C4-2B (cell line): ENCODE measurements at regions not wholly inside any gene's neighbourhood (a gene's known extent, or its start where the extent isn't known, plus 50 kb on each side); places are given as distances from the start of the nearest gene placed in this dataset.
"Not testable (repeated sequence)": the region's sequence is repeated elsewhere in the genome, so short reads cannot be mapped to it uniquely, and the experiment has no call there.

Experiments
- H3K27ac ChIP-seq: fragments of 450-650 bp; 2 replicates; pipeline ENCODE4 v1.5.1; 2017
- ZFX ChIP-seq: fragments of 450-650 bp; IDR thresholded peaks from 2 replicates; pipeline ENCODE4 v1.6.1; 2017
- TF ChIP-seq, protein P1 (sequence below): fragments of 450-650 bp; conservative IDR thresholded peaks from 2 replicates; pipeline ENCODE4 v1.5.1; 2017; ENCODE audit warnings: mild to moderate bottlenecking

DNA sequence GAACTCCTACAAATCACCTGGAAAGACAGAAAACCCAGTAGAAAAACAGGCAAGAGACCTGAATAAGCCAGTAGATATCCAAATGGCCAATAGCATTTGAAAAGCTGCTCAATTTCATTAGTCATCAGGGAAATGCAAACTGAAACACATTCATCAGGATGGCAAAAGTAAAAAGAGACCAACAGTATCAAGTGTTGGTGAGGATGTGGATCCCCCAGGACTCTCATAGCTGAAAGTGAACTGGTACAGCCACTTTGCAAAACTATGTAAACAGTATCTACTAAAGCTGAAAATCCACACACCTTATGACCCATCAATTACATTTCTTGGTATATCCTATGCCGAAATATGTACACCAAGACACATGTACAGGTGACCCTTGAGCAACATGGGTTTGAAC lies 180.4 kb upstream of the IRF2BP2 start:
- not testable (repeated sequence) for H3K27ac ChIP-seq

DNA sequence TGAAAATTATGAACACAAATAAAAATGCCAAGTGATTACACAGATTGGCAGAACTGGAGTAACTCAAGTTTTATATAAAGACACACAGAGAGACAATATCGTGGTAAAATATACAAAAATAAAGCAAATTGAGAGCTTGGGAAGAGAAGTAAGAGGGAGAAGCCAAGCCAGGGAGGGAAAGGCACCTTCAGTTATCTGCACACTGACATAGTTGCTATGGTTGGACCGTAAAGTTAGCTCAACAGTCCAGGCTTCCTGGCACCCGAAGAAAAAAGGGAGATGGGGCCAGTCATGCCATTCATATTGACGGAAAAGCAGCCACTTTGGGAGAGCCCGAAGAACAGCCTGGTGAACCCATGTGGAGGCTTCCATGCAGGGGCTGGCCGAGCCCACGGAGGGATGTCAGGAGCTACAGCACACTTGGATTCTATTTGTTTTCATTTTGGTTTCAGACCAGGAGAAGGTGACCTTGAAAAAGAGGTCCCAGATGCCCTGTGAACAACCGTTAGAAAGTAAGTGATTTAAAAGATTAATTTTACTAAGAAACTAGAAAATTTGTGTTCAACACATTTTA lies 177.1 kb upstream of the IRF2BP2 start:
- not testable (repeated sequence) for H3K27ac ChIP-seq

DNA sequence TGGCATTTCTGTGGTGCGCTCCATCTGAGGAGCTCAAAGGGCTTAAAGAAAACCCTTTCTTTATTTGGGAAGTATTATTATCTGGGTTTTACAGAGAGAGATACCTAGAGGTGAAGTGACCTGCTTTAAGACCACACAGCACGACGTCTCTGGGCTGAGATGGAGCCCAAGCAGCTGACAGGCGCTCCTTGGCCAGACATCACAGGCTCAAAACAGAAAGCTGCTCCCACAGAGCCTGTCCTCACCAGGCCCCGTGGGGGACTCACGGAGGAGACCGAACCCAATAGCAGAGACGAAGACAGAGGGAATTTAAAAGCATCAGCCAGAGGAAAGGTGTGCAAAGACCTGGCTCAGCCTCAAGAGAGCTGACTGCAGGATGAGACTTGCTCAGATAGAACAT lies 175.9 kb upstream of the IRF2BP2 start:
- H3K27ac ChIP-seq: not testable (repeated sequence)

DNA sequence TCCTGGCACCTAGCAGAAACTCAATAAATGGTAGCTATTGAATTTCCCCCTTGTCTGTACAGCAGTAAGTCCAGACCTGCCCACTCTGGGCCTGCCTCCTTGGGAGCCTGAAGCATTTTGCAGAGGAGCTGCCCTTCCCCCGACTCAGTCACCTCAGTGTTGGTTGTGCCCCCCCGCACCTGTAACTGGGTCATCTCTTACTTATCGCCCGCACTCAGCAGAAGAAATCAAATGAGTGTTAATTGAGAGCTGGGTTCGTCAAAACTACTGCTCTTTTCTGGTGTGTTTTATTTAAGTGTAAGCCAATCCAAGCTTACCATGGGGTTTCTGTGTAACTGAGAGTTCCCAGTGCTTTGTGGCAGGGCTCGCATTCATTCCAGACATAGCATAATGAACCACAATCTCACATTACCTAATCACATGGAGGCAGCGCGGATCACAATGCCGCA lies 175.5 kb upstream of the IRF2BP2 start:
- H3K27ac ChIP-seq: not testable (repeated sequence)

DNA sequence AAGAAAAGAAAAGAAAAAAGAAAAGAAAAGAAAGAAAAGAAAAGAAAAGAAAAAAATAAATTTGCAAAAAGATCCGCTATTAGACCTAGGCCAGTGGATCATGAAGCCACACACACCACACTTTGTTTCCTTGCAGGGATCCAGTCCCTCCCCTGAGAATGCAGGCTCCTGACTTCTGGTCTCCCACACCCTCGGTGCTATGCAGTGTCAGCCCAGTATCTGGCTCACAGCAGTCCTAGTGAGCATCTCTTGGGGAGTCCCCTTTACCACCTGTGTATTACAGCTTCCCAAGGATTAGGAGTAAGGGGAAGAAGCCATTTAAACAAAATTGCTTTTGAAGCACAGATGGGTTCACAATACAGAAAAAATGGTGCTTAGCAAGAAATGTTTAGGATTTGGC lies 174.1 kb upstream of the IRF2BP2 start:
- H3K27ac ChIP-seq: not testable (repeated sequence)

DNA sequence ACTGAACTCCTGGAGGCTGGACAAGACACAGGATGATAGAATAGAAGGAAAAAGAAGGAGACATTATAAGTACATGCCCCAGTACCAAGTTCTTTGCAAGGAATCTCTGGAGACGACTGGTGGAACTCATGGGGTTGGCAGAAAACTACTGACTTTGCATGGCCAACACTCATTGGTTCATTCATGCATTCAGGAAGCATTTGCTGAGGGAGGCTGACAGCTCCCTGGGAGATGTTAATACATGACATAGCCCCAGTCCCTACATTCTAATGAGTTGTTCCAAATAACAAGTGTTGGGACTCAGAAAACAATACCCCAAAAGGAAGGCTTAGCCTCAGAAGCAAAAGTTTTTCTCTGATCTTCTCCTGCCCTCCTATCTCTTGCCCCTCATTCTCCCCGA lies 172.8 kb upstream of the IRF2BP2 start:
- no peak for TF ChIP-seq ZFX
- TF ChIP-seq, protein P1, sequence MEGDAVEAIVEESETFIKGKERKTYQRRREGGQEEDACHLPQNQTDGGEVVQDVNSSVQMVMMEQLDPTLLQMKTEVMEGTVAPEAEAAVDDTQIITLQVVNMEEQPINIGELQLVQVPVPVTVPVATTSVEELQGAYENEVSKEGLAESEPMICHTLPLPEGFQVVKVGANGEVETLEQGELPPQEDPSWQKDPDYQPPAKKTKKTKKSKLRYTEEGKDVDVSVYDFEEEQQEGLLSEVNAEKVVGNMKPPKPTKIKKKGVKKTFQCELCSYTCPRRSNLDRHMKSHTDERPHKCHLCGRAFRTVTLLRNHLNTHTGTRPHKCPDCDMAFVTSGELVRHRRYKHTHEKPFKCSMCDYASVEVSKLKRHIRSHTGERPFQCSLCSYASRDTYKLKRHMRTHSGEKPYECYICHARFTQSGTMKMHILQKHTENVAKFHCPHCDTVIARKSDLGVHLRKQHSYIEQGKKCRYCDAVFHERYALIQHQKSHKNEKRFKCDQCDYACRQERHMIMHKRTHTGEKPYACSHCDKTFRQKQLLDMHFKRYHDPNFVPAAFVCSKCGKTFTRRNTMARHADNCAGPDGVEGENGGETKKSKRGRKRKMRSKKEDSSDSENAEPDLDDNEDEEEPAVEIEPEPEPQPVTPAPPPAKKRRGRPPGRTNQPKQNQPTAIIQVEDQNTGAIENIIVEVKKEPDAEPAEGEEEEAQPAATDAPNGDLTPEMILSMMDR: no peak
- H3K27ac ChIP-seq: no peak overlapping the region

DNA sequence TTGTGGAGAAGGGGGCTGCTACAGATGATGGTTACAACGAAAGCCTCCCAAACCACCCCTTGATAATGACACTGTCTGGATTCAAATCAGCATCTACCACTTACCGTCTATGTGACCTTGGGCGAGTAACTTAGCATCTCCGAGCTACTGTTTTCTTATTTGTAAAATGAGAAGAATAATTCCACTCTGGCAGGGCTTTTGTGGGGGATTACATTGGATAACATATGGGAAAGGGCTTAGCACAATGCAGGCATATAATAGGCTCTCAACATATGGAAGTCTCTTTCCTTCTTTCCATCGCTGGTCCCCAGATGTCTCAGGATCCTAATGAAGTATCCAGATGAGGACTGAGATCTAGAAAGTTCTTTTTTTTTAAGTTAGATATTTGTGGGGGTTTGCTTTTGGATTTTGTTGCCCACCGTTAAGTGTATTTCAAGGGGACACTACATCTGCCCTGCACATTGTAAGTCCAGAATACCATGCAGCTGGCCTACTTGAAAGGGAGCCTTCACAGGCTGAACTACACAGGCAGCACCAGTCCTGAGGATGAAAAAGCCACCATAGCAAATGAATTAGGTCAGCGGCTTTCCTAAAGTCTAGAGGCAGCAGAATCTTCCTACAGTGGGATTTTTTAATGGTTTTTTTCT lies 172.2 kb upstream of the IRF2BP2 start:
- H3K27ac ChIP-seq: no peak overlapping the region
- no peak for TF ChIP-seq ZFX
- TF ChIP-seq, protein P1: no peak

DNA sequence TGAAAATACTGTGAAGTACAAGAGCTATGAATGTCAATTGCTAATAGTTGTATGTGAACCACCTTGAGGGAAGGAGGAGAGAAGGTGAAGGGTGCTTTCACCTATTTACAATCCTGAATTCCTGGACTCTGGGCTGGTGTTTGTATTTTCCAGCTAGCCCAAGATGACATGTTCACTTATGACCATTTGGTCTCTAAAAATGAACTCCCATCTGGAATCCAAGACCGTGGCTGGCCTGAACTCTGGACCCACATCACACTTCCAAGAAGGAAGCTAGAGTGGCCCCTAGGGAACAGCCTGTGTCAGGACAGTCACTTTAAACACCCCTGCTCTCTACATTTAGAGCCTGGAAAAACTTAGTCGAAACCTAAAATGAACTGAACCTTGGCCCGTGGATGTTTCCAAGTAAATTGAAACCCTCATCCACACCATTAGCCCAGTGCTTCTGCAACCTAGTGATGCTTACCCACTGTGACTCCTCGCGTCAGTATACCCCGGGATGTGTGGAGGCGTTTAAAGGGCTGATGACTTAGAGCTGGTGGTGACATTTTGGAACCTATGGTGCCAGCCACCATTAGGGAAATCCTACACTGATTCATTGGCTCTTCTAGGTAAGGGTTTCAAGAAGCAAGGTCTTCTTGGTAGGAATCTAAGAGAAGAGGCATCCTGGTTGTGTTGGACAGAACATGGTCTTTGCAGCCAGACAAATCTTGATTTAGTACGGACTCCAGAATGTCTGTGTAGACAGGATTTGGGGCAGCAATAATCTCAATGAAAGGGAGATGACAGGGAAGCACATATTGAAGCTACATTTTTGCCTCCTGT lies 171.5 kb upstream of the IRF2BP2 start:
- H3K27ac ChIP-seq: no peak overlapping the region
- no peak for TF ChIP-seq ZFX
- TF ChIP-seq, protein P1: no peak

DNA sequence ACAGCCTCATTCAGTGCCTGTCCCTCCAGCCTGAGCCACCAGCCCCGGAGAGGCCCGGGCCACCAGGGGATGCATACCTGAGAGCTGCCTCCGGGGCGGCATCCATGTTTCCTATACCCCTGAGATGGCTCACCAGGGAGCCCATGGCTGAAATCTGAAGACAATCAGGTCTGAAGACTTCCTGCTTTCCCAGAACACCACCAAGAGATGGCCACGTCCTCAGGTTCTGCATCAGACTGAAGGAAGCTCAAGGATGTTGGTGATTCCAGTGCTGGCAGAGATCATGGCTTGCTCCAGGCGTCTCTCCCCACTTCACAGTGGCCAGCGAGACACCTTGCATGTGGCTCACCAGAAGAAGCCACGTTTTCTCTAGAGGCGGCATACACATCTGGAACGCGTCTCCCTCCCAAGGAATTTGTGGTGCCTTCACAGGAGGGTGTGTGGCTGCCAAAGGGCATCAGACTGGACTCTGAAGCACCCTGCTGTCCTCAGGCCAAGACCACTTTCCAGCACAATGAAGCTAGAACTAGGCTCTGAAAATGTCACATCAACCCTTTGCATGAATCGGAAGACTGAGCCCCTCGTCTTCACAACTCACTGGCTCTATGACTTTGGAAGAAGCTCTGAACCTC lies 170.7 kb upstream of the IRF2BP2 start:
- H3K27ac ChIP-seq: no peak overlapping the region

More for the DNA sequence above, 170.7 kb upstream of the IRF2BP2 start:
- no peak for TF ChIP-seq ZFX
- TF ChIP-seq, protein P1: no peak
